Skeletal muscle tissue (tissue), 3 donors: ENCODE measurements at regions not wholly inside any gene's neighbourhood (a gene's known extent, or its start where the extent isn't known, plus 50 kb on each side); places are given as distances from the start of the nearest gene placed in this dataset.
"Not testable (repeated sequence)": the region's sequence is repeated elsewhere in the genome, so short reads cannot be mapped to it uniquely, and the experiment has no call there.

Experiments
- H3K27ac ChIP-seq: one replicate; pipeline ENCODE4 v1.7.0; 2013; ENCODE audit warnings: mild to moderate bottlenecking, low read depth, low read length, inconsistent platforms
- H3K27me3 ChIP-seq, 3 donors: one replicate each; pipeline ENCODE4 v1.7.0; 2013; ENCODE audit warnings: low read length in 3 of 3; ENCODE audit not compliant: control insufficient read depth in 3 of 3, insufficient read depth in 3 of 3
- H3K36me3 ChIP-seq, 3 donors: one replicate each; pipeline ENCODE4 v1.7.0; 2013; ENCODE audit warnings: low read length in 3 of 3; ENCODE audit not compliant: control insufficient read depth in 3 of 3, insufficient read depth in 3 of 3
- H3K4me1 ChIP-seq, 3 donors: one replicate each; pipeline ENCODE4 v1.7.0; 2013; ENCODE audit warnings: low read length in 3 of 3, mild to moderate bottlenecking in 3 of 3; ENCODE audit not compliant: control insufficient read depth in 3 of 3, insufficient read depth in 3 of 3
- H3K4me3 ChIP-seq, 3 donors: one replicate each; pipeline ENCODE4 v1.7.0; 2013; ENCODE audit warnings: low read length in 3 of 3
- H3K9ac ChIP-seq, 3 donors: one replicate each; pipeline ENCODE4 v1.7.0; 2013; ENCODE audit warnings: low read length in 3 of 3, mild to moderate bottlenecking in 3 of 3, moderate library complexity in 2 of 3, low read depth in 1 of 3
- H3K9me3 ChIP-seq, 3 donors: one replicate each; pipeline ENCODE4 v1.7.0; 2013; ENCODE audit warnings: low read length in 3 of 3; ENCODE audit not compliant: control insufficient read depth in 3 of 3
- donor health status: Osteomylitis.

DNA sequence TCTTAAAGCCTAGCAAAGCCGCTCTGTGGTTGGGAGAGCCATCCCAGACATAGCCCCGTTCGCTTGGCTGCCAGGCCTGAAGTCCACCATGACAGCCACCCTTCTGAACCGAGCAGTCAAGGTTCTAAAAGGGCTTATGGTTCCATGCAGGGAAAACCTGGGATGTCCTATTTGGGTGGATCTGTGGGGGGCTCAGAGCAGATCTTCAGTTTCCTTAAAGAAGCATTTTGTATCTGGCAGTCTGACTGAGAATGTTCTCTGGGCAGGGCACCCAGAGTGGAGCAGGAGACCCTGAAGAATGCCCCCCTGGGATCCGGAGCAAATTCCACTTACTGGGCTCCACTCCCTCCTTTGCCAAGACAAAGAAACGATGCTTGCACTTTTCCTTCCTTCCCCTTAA, 127.2 kb downstream of the IRX5 start:
- H3K9me3 ChIP-seq, result no peaks in the 10 kb centered on the region
- H3K27me3 ChIP-seq, result peaks cover 18 to 35% (median 29%) of the 10 kb centered on the region in 3 donors
- no peak overlapping the region for H3K9ac ChIP-seq

DNA sequence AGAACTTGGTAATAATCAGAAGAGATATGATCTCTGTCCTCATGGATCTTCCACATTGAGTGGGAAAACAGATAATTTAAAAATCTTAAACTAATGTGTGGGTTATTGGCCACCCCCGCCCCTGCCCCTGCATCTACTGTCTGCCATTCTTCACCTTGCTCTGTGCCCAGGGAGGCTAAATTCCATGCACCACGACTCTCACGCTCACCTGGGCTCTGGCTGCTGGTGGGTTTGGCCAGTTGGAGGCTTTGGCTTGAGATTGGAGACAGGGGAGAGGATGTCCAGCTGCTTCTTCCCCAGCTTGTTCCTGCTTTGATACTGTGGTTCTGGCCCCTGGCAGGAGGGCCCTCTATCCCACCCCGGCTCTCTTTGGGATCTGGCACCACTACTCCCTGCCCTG, 127.9 kb downstream of the IRX5 start:
- H3K27ac ChIP-seq, result no peak overlapping the region
- peaks cover 2 to 5% (median 4%) of the 10 kb centered on the region in 3 donors for H3K4me1 ChIP-seq
- no peak overlapping the region for H3K9ac ChIP-seq
- no peaks in the 10 kb centered on the region for H3K36me3 ChIP-seq
- H3K9me3 ChIP-seq, result no peaks in the 10 kb centered on the region
- H3K4me3 ChIP-seq, result no peak overlapping the region
- peaks cover 18 to 35% (median 29%) of the 10 kb centered on the region in 3 donors for H3K27me3 ChIP-seq

More for the DNA sequence above, 127.2 kb downstream of the IRX5 start:
- H3K4me1 ChIP-seq, result peaks cover 2 to 5% (median 4%) of the 10 kb centered on the region in 3 donors
- H3K36me3 ChIP-seq, result no peaks in the 10 kb centered on the region
- H3K27ac ChIP-seq, result no peak overlapping the region
- H3K4me3 ChIP-seq, result no peak overlapping the region

DNA sequence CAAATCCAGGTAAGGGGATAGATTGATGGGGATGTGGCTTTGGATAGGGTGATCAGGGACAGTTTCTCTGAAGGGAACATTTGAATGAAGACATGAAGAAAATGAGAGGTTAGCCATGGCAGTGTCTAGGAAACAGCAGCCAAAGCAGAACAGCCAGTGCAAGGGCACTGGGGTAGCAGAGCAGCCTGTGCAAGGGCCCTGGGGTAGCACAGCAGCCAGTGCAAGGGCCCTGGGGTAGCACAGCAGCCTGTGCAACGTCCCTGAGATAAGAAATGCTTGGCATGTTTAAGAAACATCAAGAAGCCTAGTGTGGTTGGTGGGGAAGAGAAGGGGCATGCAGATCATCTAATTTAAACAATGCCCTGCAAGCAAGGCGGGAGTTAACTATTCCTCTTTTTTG, 128.5 kb downstream of the IRX5 start:
- Histone ChIP-seq H3K4me3 (no peak overlapping the region), H3K36me3 (no peaks in the 10 kb centered on the region), H3K27me3 (peaks cover 18 to 31% (median 29%) of the 10 kb centered on the region in 3 donors)

DNA sequence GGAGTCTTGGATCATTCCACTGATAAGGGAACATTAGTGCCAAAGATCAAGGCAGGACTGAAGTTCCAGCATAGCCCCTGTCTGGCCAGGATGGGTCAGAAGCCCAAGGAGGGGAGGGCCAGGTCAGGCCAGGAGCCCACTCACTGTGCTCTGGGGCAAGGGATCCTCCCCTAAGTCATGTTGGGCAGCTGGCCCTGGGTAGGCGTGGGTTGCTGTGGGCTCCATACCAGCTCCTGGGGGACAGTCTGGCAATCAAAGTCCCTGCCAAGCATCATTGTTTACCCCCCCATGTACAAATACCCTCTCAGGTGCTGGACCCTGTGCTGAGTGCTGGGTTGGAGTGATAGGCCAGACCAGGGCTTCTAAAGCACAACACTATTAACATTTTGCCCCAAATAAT, 130.5 kb downstream of the IRX5 start:
- Histone ChIP-seq H3K36me3 (no peaks in the 10 kb centered on the region), H3K27ac (no peak overlapping the region), H3K4me3 (no peak overlapping the region), H3K4me1 (peaks cover 2 to 5% (median 4%) of the 10 kb centered on the region in 3 donors), H3K9me3 (no peaks in the 10 kb centered on the region), H3K9ac (no peak overlapping the region), H3K27me3 (peaks cover 12 to 24% (median 22%) of the 10 kb centered on the region in 3 donors)

More for the DNA sequence above, 128.5 kb downstream of the IRX5 start:
- no peak overlapping the region for H3K27ac ChIP-seq
- H3K9ac ChIP-seq, result no peak overlapping the region
- peaks cover 2 to 5% (median 4%) of the 10 kb centered on the region in 3 donors for H3K4me1 ChIP-seq
- H3K9me3 ChIP-seq, result no peaks in the 10 kb centered on the region

DNA sequence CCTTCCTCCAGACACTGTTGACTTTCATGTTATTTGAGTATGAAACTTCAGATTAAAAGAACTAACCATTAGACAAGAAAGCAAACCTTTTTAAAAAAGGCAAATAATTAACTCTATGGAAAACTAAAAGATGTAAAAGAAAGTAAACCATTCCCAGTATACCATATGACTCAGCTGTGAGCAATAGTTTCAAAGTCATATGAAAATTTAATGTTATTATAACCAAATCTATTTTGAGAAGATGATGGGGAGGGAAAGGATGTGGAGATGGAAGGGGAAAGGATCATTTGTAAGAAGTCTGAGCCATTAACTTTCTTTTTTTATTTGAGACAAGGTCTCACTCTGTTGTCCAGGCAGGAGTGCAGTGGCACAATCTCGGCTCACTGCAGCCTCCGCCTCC, 131.8 kb downstream of the IRX5 start:
- peaks cover 7 to 13% (median 11%) of the 10 kb centered on the region in 3 donors for H3K27me3 ChIP-seq
- no peak overlapping the region for H3K9ac ChIP-seq
- no peak overlapping the region for H3K4me3 ChIP-seq
- H3K4me1 ChIP-seq, result no peaks in the 10 kb centered on the region
- no peak overlapping the region for H3K27ac ChIP-seq
- no peaks in the 10 kb centered on the region for H3K9me3 ChIP-seq
- no peaks in the 10 kb centered on the region for H3K36me3 ChIP-seq

DNA sequence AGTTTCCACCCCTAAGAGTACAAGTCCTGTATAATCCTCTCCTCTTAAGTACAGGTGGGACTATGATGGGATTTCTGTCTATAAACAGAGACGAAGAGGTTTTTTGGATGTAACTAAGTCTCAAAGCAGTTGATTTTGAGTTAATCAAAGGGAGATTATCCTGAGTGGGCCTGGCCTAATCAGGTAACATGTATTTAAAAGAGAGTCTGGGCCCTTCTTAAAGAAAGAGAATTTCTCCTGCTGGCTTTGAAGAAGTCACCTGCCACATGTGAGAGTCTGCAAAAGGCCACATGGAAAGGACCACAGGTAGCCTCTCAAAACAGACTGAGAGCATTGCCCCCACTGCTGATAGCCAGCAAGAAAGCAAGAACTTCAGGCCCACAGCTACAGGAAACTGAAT, 142.3 kb downstream of the IRX5 start:
- Histone ChIP-seq H3K9ac (no peak overlapping the region), H3K27me3 (peaks cover 0 to 5% (median 3%) of the 10 kb centered on the region in 3 donors), H3K4me1 (no peaks in the 10 kb centered on the region), H3K4me3 (no peak overlapping the region), H3K36me3 (no peaks in the 10 kb centered on the region), H3K9me3 (no peaks in the 10 kb centered on the region), H3K27ac (no peak overlapping the region)

DNA sequence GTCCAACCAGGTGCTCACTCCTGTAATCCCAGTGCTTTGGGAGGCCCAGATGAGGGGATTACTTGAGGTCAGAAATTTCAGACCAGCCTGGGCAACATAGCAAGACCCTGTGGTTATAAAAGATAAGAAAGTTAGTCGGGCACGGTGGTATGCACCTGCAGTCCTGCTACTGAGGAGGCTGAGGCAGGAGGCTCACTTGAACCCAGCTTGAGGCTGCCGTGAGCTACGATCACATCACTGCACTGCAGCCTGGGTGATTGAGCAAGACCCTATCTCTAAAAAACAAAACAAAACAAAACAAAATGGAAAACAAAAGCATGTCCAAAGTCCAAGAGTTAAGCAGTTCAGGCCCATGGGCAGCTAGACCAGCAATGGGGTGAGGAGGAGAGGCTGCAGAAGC, 143.2 kb downstream of the IRX5 start:
- Histone ChIP-seq H3K9ac (no peak overlapping the region), H3K27ac (no peak overlapping the region), H3K4me1 (no peaks in the 10 kb centered on the region), H3K27me3 (peaks cover 0 to 5% (median 3%) of the 10 kb centered on the region in 3 donors), H3K9me3 (no peaks in the 10 kb centered on the region), H3K36me3 (no peaks in the 10 kb centered on the region), H3K4me3 (no peak overlapping the region)

DNA sequence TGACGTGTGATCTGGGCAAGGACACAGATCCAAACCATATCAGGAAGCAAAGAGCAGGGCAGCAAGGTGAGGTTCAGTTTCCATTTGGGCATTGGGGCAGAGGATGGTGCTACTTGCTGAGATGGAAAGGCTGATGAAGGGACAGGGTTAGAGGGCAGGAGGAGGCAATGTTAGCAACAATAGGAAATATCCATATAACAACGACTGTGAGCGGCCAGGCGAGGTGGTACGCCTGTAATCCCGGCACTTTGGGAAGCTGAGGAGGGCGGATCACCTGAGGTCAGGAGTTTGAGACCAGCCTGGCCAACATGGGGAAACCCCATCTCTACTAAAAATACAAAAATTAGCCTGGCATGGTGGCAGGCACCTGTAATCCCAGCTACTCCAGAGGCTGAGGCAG, 144.5 kb downstream of the IRX5 start:
- H3K4me1 ChIP-seq, H3K9ac ChIP-seq: not testable (repeated sequence)

DNA sequence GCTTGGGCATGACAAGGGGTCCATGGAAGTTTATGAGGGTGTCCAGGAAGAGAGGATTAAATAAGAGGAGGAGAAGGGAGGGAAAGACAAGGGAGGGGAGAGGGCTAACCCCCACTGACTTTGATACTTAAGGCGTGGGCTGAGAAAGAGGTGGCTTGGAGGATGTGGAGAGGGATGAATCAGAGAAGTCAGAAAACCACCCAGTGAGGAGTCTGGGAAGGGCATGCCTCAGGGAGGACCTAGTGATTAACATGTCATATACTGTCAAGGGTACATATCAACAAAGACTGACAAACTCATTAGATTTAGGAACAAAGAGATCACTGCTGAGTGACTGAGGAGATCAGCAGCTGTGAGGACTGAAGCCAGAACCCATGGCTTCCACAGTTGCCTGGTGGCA, 145.4 kb downstream of the IRX5 start:
- no peak overlapping the region for H3K9ac ChIP-seq
- H3K27me3 ChIP-seq, result peaks cover 0 to 9% (median 8%) of the 10 kb centered on the region in 3 donors
- no peaks in the 10 kb centered on the region for H3K36me3 ChIP-seq
- H3K4me1 ChIP-seq, result no peaks in the 10 kb centered on the region
- no peaks in the 10 kb centered on the region for H3K9me3 ChIP-seq
- no peak overlapping the region for H3K27ac ChIP-seq
- H3K4me3 ChIP-seq, result no peak overlapping the region

More for the DNA sequence above, 144.5 kb downstream of the IRX5 start:
- not testable (repeated sequence) for H3K4me3 ChIP-seq, H3K27ac ChIP-seq, H3K36me3 ChIP-seq, H3K27me3 ChIP-seq, H3K9me3 ChIP-seq

DNA sequence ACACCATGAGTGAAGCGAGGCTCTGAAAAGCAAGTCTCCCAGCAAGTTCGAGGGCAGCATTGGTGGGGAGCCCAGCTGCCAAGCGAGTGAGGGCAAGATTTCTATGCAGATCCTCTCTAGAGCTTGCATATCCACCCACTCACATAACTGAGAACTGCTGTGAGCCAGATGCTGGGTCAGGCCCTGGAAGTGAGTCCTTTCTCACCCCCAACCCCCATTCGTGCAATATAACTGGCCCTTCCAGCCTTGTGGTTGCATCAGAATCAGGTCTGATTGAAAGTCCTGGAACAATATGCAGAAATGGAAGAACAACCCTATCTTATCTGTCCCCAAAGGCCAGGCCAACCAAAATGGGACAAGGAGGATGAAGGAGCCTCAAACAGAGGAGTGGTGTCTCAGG, 146.6 kb downstream of the IRX5 start:
- H3K4me1 ChIP-seq, result no peaks in the 10 kb centered on the region
- no peaks in the 10 kb centered on the region for H3K9me3 ChIP-seq
- H3K9ac ChIP-seq, result no peak overlapping the region
- peaks cover 0 to 9% (median 8%) of the 10 kb centered on the region in 3 donors for H3K27me3 ChIP-seq
- H3K4me3 ChIP-seq, result no peak overlapping the region
- H3K36me3 ChIP-seq, result no peaks in the 10 kb centered on the region
- no peak overlapping the region for H3K27ac ChIP-seq

DNA sequence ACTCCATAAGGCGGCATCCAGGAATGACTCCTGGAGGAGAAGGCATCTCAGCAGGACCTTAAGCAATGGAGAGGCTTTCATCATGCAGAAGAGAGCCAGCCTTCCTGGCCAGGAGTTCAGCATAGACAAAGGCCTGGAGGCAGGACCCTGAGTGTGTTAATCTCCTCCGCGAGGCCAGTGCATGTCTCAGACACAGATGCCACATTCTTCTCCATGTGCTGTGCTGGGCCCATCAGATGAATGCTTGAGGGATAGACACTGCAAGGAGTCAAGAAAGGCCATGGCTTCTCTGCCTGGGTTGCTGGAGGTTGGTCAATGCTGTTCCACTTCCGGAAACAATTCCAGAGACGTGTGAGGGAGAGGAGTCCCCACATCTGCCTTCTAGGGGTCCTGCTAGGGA, 147.5 kb downstream of the IRX5 start:
- Histone ChIP-seq H3K27ac (no peak overlapping the region), H3K9ac (no peak overlapping the region), H3K36me3 (no peaks in the 10 kb centered on the region), H3K27me3 (peaks cover 0 to 9% (median 8%) of the 10 kb centered on the region in 3 donors), H3K4me1 (no peaks in the 10 kb centered on the region), H3K4me3 (no peak overlapping the region), H3K9me3 (no peaks in the 10 kb centered on the region)
